CD14-positive monocyte (primary cell): ENCODE measurements at regions not wholly inside any gene's neighbourhood (a gene's known extent, or its start where the extent isn't known, plus 50 kb on each side); places are given as distances from the start of the nearest gene placed in this dataset.

Source experiments
- DNase-seq, 3 donors: peaks; one replicate each; pipeline ENCODE4 v3.0.0-alpha.2; 2011 to 2022
- H2AFZ ChIP-seq: 2 replicates; pipeline ENCODE4 v1.6.0; 2012; ENCODE audit warnings: mild to moderate bottlenecking, low read depth, low read length, inconsistent platforms; ENCODE audit not compliant: insufficient read depth, poor library complexity, severe bottlenecking
- H3K27ac ChIP-seq, 2 donors: 1 replicate in 1 of 2; 2 replicates in 1 of 2; pipeline ENCODE4 v1.5.1; 2012 to 2013; ENCODE audit warnings: low read length in 2 of 2, control low read depth in 1 of 2, inconsistent platforms in 1 of 2, low read depth in 1 of 2, mild to moderate bottlenecking in 1 of 2
- H3K27me3 ChIP-seq, 2 donors: one replicate each; pipeline versions ENCODE4 v1.6.0 to v1.6.1; 2011 to 2013; ENCODE audit warnings: low read length in 2 of 2; ENCODE audit not compliant: control insufficient read depth in 2 of 2, insufficient read depth in 2 of 2
- H3K36me3 ChIP-seq, 2 donors: replicated peaks in 1 of 2; 1 replicate in 1 of 2; 2 replicates in 1 of 2; pipeline versions ENCODE4 v1.5.1 to v1.6.1; 2012 to 2013; ENCODE audit warnings: low read length in 2 of 2, control low read depth in 1 of 2, inconsistent platforms in 1 of 2, mild to moderate bottlenecking in 1 of 2; ENCODE audit not compliant: insufficient read depth in 2 of 2, control insufficient read depth in 1 of 2
- H3K4me1 ChIP-seq, 2 donors: 1 replicate in 1 of 2; 2 replicates in 1 of 2; pipeline versions ENCODE4 v1.5.1 to v1.6.1; 2012 to 2013; ENCODE audit warnings: low read length in 2 of 2, control low read depth in 1 of 2, inconsistent platforms in 1 of 2, mild to moderate bottlenecking in 1 of 2, moderate library complexity in 1 of 2; ENCODE audit not compliant: insufficient read depth in 2 of 2, control insufficient read depth in 1 of 2
- H3K4me2 ChIP-seq: replicated peaks from 2 replicates; pipeline ENCODE3; 2012; ENCODE audit warnings: low read length, moderate library complexity, mild to moderate bottlenecking; ENCODE audit not compliant: poor library complexity, severe bottlenecking; ENCODE audit errors: extremely low read depth
- H3K4me3 ChIP-seq, 3 experiments: fragments of 200-600 bp in 1 of 3; sonication (generic) in 1 of 3; replicated peaks in 1 of 3; 1 replicate in 2 of 3; 2 replicates in 1 of 3; pipeline ENCODE4 v1.5.1; 2011 to 2013; ENCODE audit warnings: low read length in 3 of 3, mild to moderate bottlenecking in 3 of 3, control low read depth in 2 of 3, low read depth in 2 of 3, inconsistent platforms in 1 of 3, moderate library complexity in 1 of 3
- H3K79me2 ChIP-seq: 2 replicates; pipeline ENCODE4 v1.6.0; 2012; ENCODE audit warnings: mild to moderate bottlenecking, control low read depth, inconsistent platforms, low read length, moderate library complexity; ENCODE audit not compliant: insufficient read depth
- H3K9ac ChIP-seq: 2 replicates; pipeline ENCODE4 v1.6.0; 2017; ENCODE audit warnings: low read length, mild to moderate bottlenecking; ENCODE audit not compliant: insufficient read depth, poor library complexity, severe bottlenecking
- H3K9me3 ChIP-seq, 2 donors: replicated peaks in 1 of 2; 1 replicate in 1 of 2; 2 replicates in 1 of 2; pipeline versions ENCODE4 v1.5.1 to v1.6.1; 2012 to 2013; ENCODE audit warnings: low read length in 2 of 2, control low read depth in 1 of 2; ENCODE audit not compliant: control insufficient read depth in 1 of 2, insufficient read depth in 1 of 2
- H4K20me1 ChIP-seq: 2 replicates; pipeline ENCODE4 v1.6.0; 2012; ENCODE audit warnings: mild to moderate bottlenecking, low read length, control low read depth, moderate library complexity; ENCODE audit not compliant: insufficient read depth
- H3K27ac Mint-ChIP-seq, 7 donors: one replicate each; pipeline ENCODE4 v1.8.0; 2020; ENCODE audit warnings: mild to moderate bottlenecking in 7 of 7, mixed read lengths in 7 of 7, moderate library complexity in 6 of 7, inconsistent platforms in 2 of 7
- H3K27me3 Mint-ChIP-seq, 3 donors: one replicate each; pipeline ENCODE4 v1.8.0; 2021 to 2022; ENCODE audit warnings: low read depth in 3 of 3, mild to moderate bottlenecking in 3 of 3, mixed read lengths in 3 of 3, moderate library complexity in 3 of 3, inconsistent platforms in 1 of 3
- H3K36me3 Mint-ChIP-seq, 2 donors: one replicate each; pipeline ENCODE4 v1.8.0; 2020; ENCODE audit warnings: mixed read lengths in 2 of 2, inconsistent platforms in 1 of 2, mild to moderate bottlenecking in 1 of 2
- H3K4me1 Mint-ChIP-seq: one replicate; pipeline ENCODE4 v1.8.0; 2020; ENCODE audit warnings: mild to moderate bottlenecking, mixed read lengths
- H3K4me3 Mint-ChIP-seq, 2 donors: one replicate each; pipeline ENCODE4 v1.8.0; 2020; ENCODE audit warnings: mild to moderate bottlenecking in 2 of 2, mixed read lengths in 2 of 2, moderate library complexity in 1 of 2
- H3K9me3 Mint-ChIP-seq, 7 donors: one replicate each; pipeline ENCODE4 v1.8.0; 2020 to 2022; ENCODE audit warnings: mixed read lengths in 7 of 7, mild to moderate bottlenecking in 6 of 7, moderate library complexity in 6 of 7, inconsistent platforms in 2 of 7
- CTCF ChIP-seq: fragments of 200-600 bp; IDR thresholded peaks from one replicate; pipeline ENCODE4 v1.8.0; 2022; ENCODE audit warnings: antibody characterized with exemption, mild to moderate bottlenecking
- WGBS: methylation state at CpG from one replicate; pipeline ENCODE4 v1.1.5; 2013; ENCODE audit warnings: missing lambda C conversion rate; ENCODE audit not compliant: insufficient coverage; 5-methylcytosine and 5-hydroxymethylcytosine counted together
- intact Hi-C, 2 donors: fragments of 100-400 bp; cut with micrococcal nuclease; formaldehyde crosslinking; loops; one replicate each; pipeline versions ENCODE4 v1.15.0 to v1.15.1; 2023

DNA sequence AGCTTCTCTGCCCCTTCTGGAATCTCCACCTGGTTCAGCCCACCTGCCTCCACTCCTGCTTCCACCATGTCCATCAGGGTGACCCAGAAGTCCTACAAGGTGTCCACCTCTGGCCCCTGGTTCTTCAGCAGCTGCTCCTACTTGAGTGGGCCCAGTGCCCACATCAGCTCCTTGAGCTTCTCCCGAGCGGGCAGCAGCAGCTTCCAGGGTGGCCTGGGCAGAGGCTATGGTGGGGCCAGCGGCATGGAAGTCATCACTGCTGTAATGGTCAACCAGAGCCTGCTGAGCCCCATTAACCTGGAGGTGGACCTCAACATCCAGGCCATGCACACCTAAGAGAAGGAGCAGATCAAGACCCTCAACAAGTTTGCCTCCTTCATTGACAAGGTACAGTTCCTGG is 74.4 kb upstream of the ZXDA start:
- H3K4me1 Mint-ChIP-seq, result no peaks in the 10 kb centered on the region

DNA sequence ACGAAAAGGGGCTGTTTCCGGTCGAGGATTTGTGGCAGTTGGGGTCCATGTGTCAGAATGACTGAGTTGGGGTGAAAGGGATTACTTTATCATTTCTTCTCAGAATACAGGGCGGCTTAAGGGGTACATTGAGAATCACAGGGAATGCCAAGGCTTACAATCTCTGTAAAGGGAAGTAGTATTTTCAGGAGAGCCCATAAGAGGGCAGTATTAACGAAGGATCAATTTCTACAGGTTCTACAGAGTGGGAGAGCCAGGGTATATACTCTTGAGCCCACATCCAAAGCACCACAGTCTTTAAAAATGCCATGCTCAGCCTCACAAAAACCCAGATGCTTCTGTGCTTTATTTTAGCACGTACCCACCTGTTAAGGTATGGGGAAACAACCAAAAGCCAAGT is 67.7 kb upstream of the ZXDA start:
- Mint-ChIP-seq H3K27me3 (peaks cover 0 to 5% (median 0%) of the 10 kb centered on the region in 3 donors), H3K9me3 (peaks cover 2 to 5% (median 3%) of the 10 kb centered on the region in 7 donors), H3K4me1 (no peaks in the 10 kb centered on the region), H3K4me3 (no peak overlapping the region), H3K36me3 (no peaks in the 10 kb centered on the region), H3K27ac (no peak overlapping the region)
- Histone ChIP-seq H3K9ac (no peak overlapping the region), H4K20me1 (no peaks in the 10 kb centered on the region), H3K9me3 (no peaks in the 10 kb centered on the region), H3K79me2 (no peaks in the 10 kb centered on the region), H3K4me2 (no peak overlapping the region), H3K4me1 (no peaks in the 10 kb centered on the region), H3K4me3 (no peak overlapping the region), H2AFZ (no peak overlapping the region), H3K27ac (no peak overlapping the region), H3K36me3 (no peaks in the 10 kb centered on the region), H3K27me3 (no peaks in the 10 kb centered on the region)
- WGBS, result 100% methylated on average over 1 of the region's 6 CpGs
- intact Hi-C loops, result no loop called here
- TF ChIP-seq CTCF, result no peak
- no peak for DNase-seq

More for the DNA sequence above, 74.4 kb upstream of the ZXDA start:
- Mint-ChIP-seq H3K27me3 (peaks cover 0 to 7% (median 0%) of the 10 kb centered on the region in 3 donors), H3K27ac (no peak overlapping the region), H3K4me3 (no peak overlapping the region), H3K9me3 (peaks cover 3 to 20% (median 12%) of the 10 kb centered on the region in 7 donors), H3K36me3 (no peaks in the 10 kb centered on the region)
- H3K79me2 ChIP-seq, result no peaks in the 10 kb centered on the region
- no peaks in the 10 kb centered on the region for H3K4me1 ChIP-seq
- no peaks in the 10 kb centered on the region for H4K20me1 ChIP-seq
- peaks cover 13 to 24% of the 10 kb centered on the region in 2 donors for H3K9me3 ChIP-seq
- TF ChIP-seq CTCF, result no peak
- no peak overlapping the region for H3K4me2 ChIP-seq
- no peaks in the 10 kb centered on the region for H3K27me3 ChIP-seq
- DNase-seq, result no peak
- no peak overlapping the region for H3K4me3 ChIP-seq
- intact Hi-C loops, result no loop called here
- H3K27ac ChIP-seq, result no peak overlapping the region
- no peaks in the 10 kb centered on the region for H3K36me3 ChIP-seq
- H3K9ac ChIP-seq, result no peak overlapping the region
- H2AFZ ChIP-seq, result no peak overlapping the region
- 92% methylated on average over 3 of the region's 3 CpGs for WGBS
